ENCODE measurements at regions not wholly inside any gene's neighbourhood (a gene's known extent, or its start where the extent isn't known, plus 50 kb on each side); places are given as distances from the start of the nearest gene placed in this dataset.
"Not testable (repeated sequence)": the region's sequence is repeated elsewhere in the genome, so short reads cannot be mapped to it uniquely, and the experiment has no call there.

DNA sequence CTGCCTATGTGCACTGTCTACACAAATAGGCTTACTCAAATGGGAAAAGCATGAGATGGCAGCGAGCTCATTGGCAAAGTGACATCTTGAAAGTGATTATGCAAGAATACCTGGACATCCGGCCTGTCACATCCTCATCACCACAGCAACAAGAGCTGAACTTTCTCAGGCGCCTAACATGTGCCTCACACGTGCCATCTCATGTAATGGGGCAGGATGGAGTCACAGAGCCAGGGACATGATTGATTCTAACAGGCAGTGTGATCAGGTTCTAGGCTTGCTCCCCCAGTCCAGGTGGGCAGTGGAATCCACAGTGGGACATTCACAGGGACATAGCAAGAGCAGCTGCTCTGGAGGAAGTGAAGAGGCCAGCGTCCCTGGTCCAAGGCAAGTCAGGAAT lies 192.3 kb upstream of the SSTR4 start:
- Histone ChIP-seq H3F3A (ENCODE audit: insufficient read depth) (no peaks in the 10 kb centered on the region), H3K27ac (ENCODE audit: low read depth, low read length) (no peak overlapping the region), H4K20me1 (ENCODE audit: low read depth, low read length) (no peaks in the 10 kb centered on the region), H3K9me2 (replicated peaks; ENCODE audit: insufficient read depth, low read length) (no peaks in the 10 kb centered on the region), H3K9ac (ENCODE audit: low read length) (no peak overlapping the region), H3K4me2 (ENCODE audit: low read depth, low read length, poor library complexity, severe bottlenecking) (no peak overlapping the region), H3K36me3 (ENCODE audit: low read length) (no peaks in the 10 kb centered on the region), H3K4me3 (ENCODE audit: insufficient read depth, low read length, poor library complexity, severe bottlenecking) (no peak overlapping the region), H2AFZ (ENCODE audit: low read depth, low read length, severe bottlenecking) (no peak overlapping the region), H3K79me2 (ENCODE audit: insufficient read depth, low read length) (no peaks in the 10 kb centered on the region), H3K27me3 (ENCODE audit: low read length) (no peaks in the 10 kb centered on the region), H3K9me3 (ENCODE audit: insufficient read depth, low read length) (no peaks in the 10 kb centered on the region)
- TF ChIP-seq, protein P1, sequence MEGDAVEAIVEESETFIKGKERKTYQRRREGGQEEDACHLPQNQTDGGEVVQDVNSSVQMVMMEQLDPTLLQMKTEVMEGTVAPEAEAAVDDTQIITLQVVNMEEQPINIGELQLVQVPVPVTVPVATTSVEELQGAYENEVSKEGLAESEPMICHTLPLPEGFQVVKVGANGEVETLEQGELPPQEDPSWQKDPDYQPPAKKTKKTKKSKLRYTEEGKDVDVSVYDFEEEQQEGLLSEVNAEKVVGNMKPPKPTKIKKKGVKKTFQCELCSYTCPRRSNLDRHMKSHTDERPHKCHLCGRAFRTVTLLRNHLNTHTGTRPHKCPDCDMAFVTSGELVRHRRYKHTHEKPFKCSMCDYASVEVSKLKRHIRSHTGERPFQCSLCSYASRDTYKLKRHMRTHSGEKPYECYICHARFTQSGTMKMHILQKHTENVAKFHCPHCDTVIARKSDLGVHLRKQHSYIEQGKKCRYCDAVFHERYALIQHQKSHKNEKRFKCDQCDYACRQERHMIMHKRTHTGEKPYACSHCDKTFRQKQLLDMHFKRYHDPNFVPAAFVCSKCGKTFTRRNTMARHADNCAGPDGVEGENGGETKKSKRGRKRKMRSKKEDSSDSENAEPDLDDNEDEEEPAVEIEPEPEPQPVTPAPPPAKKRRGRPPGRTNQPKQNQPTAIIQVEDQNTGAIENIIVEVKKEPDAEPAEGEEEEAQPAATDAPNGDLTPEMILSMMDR (IDR thresholded peaks at IDR 0.05; ENCODE audit: insufficient read depth, low read length, poor library complexity, severe bottlenecking), result no peak
- TF ChIP-seq EZH2phosphoT487 (conservative IDR thresholded peaks at IDR 0.05; ENCODE audit: low read length), result no peak

DNA sequence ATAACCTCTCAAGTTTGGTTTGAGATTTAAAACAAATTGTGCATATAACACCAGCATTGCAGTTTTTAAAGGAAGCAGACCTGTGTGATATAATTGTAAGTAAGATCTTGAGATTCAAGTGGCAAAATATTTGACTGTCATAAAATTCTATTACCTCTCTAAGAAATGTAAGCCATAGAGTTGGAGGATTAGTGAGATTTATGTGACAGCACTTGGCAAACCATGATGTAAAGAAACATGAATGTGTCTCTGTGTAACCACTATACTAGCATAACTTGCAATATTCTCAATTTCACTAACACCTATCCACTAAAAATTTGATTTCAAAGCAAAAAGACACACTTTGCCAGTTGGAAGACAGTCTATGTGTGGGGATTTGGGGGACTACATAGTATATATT lies 190.2 kb upstream of the SSTR4 start:
- Histone ChIP-seq H3K9me3 (ENCODE audit: insufficient read depth, low read length) (no peaks in the 10 kb centered on the region), H3K4me3 (ENCODE audit: insufficient read depth, low read length, poor library complexity, severe bottlenecking) (no peak overlapping the region), H2AFZ (ENCODE audit: low read depth, low read length, severe bottlenecking) (no peak overlapping the region), H3K4me2 (ENCODE audit: low read depth, low read length, poor library complexity, severe bottlenecking) (no peak overlapping the region), H4K20me1 (ENCODE audit: low read depth, low read length) (no peaks in the 10 kb centered on the region), H3K36me3 (ENCODE audit: low read length) (no peaks in the 10 kb centered on the region), H3K27ac (ENCODE audit: low read depth, low read length) (no peak overlapping the region), H3K79me2 (ENCODE audit: insufficient read depth, low read length) (no peaks in the 10 kb centered on the region), H3K9ac (ENCODE audit: low read length) (no peak overlapping the region), H3F3A (ENCODE audit: insufficient read depth) (no peaks in the 10 kb centered on the region), H3K27me3 (ENCODE audit: low read length) (no peaks in the 10 kb centered on the region), H3K9me2 (replicated peaks; ENCODE audit: insufficient read depth, low read length) (no peaks in the 10 kb centered on the region)
- no peak for TF ChIP-seq EZH2phosphoT487 (conservative IDR thresholded peaks at IDR 0.05; ENCODE audit: low read length)
- TF ChIP-seq, protein P1 (IDR thresholded peaks at IDR 0.05; ENCODE audit: insufficient read depth, low read length, poor library complexity, severe bottlenecking), result no peak

DNA sequence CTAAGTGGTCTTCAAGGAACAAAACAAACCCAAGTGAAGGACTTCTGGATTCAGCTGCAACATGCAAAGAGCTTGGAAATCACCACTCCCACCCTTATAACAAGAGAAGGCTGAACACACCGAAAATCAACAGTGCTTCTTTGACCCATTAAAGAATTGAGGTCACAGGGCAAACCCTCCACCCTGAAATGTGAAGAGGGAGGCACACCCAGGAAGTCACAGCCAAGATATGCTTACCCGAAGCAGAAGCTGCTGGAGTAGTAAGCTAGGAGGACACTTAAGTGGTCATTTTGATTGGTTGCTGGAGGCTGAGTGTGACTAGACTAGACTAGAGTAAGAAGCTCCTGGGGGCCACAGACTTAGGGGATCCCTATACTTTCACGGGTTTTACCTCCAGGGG lies 188.2 kb upstream of the SSTR4 start:
- Histone ChIP-seq H3K27ac (ENCODE audit: low read depth, low read length) (no peak overlapping the region), H3K9me2 (replicated peaks; ENCODE audit: insufficient read depth, low read length) (no peaks in the 10 kb centered on the region), H3K27me3 (ENCODE audit: low read length) (no peaks in the 10 kb centered on the region), H3K36me3 (ENCODE audit: low read length) (no peaks in the 10 kb centered on the region), H3K9ac (ENCODE audit: low read length) (no peak overlapping the region), H3K79me2 (ENCODE audit: insufficient read depth, low read length) (no peaks in the 10 kb centered on the region), H3K4me2 (ENCODE audit: low read depth, low read length, poor library complexity, severe bottlenecking) (no peak overlapping the region), H4K20me1 (ENCODE audit: low read depth, low read length) (no peaks in the 10 kb centered on the region), H2AFZ (ENCODE audit: low read depth, low read length, severe bottlenecking) (no peak overlapping the region), H3F3A (ENCODE audit: insufficient read depth) (no peaks in the 10 kb centered on the region), H3K4me3 (ENCODE audit: insufficient read depth, low read length, poor library complexity, severe bottlenecking) (no peak overlapping the region), H3K9me3 (ENCODE audit: insufficient read depth, low read length) (no peaks in the 10 kb centered on the region)
- TF ChIP-seq EZH2phosphoT487 (conservative IDR thresholded peaks at IDR 0.05; ENCODE audit: low read length), result no peak
- TF ChIP-seq, protein P1 (IDR thresholded peaks at IDR 0.05; ENCODE audit: insufficient read depth, low read length, poor library complexity, severe bottlenecking), result no peak

DNA sequence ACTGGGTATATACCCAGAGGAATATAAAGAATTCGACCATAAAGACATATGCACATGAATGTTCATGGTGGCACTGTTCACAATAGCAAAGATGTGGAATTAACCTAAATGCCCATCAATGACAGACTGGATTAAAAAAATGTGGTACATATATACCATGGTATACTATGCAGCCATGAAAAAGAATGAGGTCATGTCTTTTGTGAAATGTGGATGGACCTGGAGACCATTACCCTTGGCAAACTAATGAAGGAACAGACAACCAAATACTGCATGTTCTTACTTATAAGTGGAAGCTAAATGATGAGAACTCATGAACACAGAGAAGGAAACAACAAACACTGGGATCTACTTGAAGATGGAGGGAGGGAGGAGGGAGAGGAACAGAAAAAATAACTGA lies 186.7 kb upstream of the SSTR4 start:
- no peaks in the 10 kb centered on the region for H3K79me2 ChIP-seq (ENCODE audit: insufficient read depth, low read length)
- no peak overlapping the region for H3K4me3 ChIP-seq (ENCODE audit: insufficient read depth, low read length, poor library complexity, severe bottlenecking)
- H3K4me2 ChIP-seq (ENCODE audit: low read depth, low read length, poor library complexity, severe bottlenecking), result no peak overlapping the region
- H3K9me2 ChIP-seq (replicated peaks; ENCODE audit: insufficient read depth, low read length), result no peaks in the 10 kb centered on the region
- no peak overlapping the region for H3K27ac ChIP-seq (ENCODE audit: low read depth, low read length)
- no peak for TF ChIP-seq EZH2phosphoT487 (conservative IDR thresholded peaks at IDR 0.05; ENCODE audit: low read length)
- TF ChIP-seq, protein P1 (IDR thresholded peaks at IDR 0.05; ENCODE audit: insufficient read depth, low read length, poor library complexity, severe bottlenecking), result no peak
- no peaks in the 10 kb centered on the region for H4K20me1 ChIP-seq (ENCODE audit: low read depth, low read length)
- no peaks in the 10 kb centered on the region for H3K9me3 ChIP-seq (ENCODE audit: insufficient read depth, low read length)
- no peaks in the 10 kb centered on the region for H3K27me3 ChIP-seq (ENCODE audit: low read length)
- no peaks in the 10 kb centered on the region for H3K36me3 ChIP-seq (ENCODE audit: low read length)
- no peak overlapping the region for H3K9ac ChIP-seq (ENCODE audit: low read length)
- no peaks in the 10 kb centered on the region for H3F3A ChIP-seq (ENCODE audit: insufficient read depth)
- no peak overlapping the region for H2AFZ ChIP-seq (ENCODE audit: low read depth, low read length, severe bottlenecking)

DNA sequence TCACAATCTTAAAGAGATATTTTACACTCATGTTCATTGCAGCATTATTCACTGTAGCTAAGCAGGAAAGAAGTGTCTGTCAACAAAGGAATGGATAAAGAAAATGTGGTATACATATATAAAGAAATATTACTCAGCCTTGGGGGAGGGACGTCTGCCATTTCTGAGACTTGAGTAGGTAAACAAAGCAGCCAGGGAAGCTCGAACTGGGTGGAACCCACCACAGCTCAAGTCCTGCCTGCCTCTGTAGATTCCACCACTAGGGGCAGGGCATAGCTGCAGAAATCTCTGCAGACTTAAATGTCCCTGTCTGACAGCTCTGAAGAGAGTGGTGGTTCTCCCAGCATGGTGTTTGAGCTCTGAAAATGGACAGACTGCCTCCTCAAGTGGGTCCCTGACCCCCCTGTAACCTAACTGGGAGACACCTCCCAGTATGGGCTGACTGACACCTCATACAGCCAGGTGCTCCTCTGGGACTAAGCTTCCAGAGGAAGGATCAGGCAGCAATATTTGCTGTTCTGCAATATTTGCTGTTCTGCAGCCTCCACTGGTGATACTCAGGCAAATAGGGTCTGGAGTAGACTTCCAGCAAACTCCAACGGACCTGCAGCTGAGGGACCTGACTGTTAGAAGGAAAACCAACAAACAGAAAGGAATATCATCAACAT lies 183.3 kb upstream of the SSTR4 start:
- not testable (repeated sequence) for H3K9me3 ChIP-seq (ENCODE audit: insufficient read depth, low read length); H3K9ac ChIP-seq (ENCODE audit: low read length); H3K27ac ChIP-seq (ENCODE audit: low read depth, low read length); H3F3A ChIP-seq (ENCODE audit: insufficient read depth); H3K4me2 ChIP-seq (ENCODE audit: low read depth, low read length, poor library complexity, severe bottlenecking); H3K79me2 ChIP-seq (ENCODE audit: insufficient read depth, low read length); H3K27me3 ChIP-seq (ENCODE audit: low read length); H4K20me1 ChIP-seq (ENCODE audit: low read depth, low read length); H3K36me3 ChIP-seq (ENCODE audit: low read length); H3K9me2 ChIP-seq (replicated peaks; ENCODE audit: insufficient read depth, low read length); H2AFZ ChIP-seq (ENCODE audit: low read depth, low read length, severe bottlenecking); H3K4me3 ChIP-seq (ENCODE audit: insufficient read depth, low read length, poor library complexity, severe bottlenecking)

Measured in SU-DHL-6 (cell line).